GM21737 (cell line): ENCODE measurements at regions not wholly inside any gene's neighbourhood (a gene's known extent, or its start where the extent isn't known, plus 50 kb on each side); places are given as distances from the start of the nearest gene placed in this dataset.
"Not testable (repeated sequence)": the region's sequence is repeated elsewhere in the genome, so short reads cannot be mapped to it uniquely, and the experiment has no call there.

Experiments used
- ATAC-seq: cut with Tn5 transposase; IDR thresholded peaks from one replicate; pipeline ENCODE4 v1.9.1; 2021; ENCODE audit warnings: mild to moderate bottlenecking, moderate library complexity; ENCODE audit not compliant: unreplicated experiment

DNA sequence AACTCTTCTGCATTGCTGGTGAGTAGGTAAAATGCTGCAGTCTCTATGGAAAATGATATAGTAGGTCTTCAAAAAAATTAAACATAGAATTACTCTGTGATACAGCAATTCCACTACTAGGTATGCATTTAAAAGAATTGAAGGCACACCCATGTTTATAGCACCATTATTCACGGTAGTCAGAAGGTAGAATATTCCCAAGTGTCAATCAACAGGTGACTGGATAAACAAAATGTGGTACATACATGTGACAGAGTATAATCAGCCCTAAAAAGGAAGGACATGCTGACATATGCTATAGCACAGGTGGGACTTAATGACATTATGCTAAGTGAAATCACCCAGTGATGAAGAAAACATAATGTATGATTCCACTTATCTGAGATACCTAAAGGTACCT is 123.3 kb downstream of the CCER1 start:
- ATAC-seq: no peak

DNA sequence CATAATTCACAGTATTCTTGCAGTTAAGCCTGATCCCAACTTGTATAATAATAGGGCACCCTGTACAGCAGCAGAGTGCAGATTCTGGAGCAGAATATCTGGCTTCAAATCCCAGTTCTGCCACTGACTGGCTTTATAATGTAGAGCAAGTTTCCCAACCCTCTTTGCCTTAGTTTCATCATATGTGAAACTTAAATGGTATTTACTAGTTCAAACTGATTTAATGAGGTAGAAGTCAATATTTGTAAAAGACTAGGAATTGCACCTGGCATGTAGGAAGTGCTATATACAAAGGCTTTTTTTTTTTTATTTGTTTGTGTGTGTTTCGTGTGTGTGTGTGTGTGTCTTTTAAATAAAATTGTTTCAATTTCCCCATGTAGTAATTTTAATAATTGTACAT is 125.9 kb downstream of the CCER1 start:
- ATAC-seq: no peak

DNA sequence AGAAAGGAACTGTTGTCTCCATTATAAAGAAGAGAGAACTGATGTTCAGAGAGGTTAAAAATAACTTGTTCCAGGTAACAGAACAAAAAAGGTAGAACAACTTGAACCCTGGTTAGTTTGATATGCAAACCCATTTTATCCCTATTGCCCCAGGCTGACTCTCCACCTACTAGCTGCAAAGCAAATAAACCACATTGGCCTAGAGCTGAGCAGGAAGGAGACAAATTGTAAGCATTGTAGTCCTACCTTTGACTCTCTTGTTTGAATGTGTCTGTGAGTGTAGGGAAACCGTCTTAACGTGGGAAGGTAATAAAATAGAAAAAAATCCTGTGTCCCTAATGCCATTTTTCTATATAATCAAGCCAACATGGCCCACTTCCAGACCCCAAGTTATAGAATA is 126.4 kb downstream of the CCER1 start:
- no peak for ATAC-seq

DNA sequence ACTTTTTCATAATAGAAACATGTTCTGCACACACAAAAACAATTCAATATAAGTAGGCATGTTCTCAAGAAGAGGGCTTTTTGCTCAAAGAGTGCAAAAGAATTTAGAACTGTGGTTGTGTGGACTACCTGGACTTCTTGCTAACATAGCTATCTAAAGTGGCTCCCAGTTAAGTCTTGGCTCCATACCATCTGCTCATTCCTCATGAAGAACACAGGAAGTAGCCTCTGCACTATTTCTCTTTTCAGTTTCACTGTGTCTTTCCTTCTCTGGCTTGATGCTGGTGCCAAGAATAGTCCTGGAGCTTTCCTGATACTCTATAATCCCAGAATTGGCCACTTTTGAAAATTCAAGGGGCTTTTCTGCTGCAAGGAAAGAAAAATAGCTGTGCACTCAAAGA is 127.4 kb downstream of the CCER1 start:
- no peak for ATAC-seq

DNA sequence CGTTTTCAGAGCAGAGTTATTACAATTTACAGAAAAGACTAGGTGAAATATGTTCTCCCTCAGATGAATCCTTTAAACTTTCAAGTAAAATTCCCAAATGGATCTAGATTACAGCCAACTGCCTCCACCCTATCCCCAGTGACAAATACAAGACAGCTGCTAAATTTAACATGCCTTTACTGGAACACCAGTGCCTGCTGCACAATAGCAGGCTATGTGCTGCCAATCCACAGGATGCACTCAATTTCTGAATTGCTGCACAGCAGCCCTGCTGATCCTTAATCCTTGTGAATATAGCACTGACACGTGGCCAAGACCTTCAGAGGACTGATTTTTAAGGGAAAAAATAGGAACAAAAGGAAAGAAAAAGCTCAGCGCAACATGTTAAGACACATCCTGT is 128.9 kb downstream of the CCER1 start:
- ATAC-seq: no peak

DNA sequence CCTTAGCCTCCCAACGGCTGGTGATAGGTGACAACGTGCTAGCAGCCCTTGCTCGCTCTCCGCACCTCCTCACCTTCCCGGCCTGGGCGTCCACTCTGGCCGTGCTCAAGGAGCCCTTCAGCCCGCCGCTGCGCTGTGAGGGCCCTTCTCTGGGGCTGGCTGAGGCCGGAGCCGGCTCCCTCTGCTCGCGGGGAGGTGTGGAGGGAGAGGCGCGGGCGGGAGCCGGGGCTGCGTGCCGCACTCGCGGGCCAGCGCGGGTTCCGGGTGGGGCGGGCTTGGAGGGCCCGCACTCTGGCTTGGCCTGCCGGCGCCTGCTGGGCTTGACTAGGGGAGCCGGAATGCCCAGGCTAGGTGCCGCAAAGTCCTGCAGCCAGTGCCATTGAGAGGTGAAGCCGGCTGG is 131.1 kb downstream of the CCER1 start:
- no peak for ATAC-seq

DNA sequence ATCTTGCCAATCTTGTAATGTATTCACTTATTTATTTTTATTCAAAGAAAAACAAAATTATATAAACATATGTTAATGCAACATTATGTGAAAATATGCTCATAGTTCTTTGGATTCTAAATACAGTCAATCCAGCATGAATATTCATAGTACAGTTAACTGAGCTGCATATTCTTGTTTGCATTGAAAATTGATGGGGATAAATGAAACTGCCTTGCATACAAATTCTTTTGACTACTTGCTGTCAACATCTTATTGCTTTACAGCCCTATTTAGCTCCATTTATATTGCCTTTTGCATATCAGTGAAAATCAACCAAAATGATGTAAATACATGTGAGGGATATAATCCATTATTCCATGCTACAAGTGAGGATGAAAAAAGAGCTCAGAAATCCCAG is 135.3 kb downstream of the CCER1 start:
- ATAC-seq: no peak

DNA sequence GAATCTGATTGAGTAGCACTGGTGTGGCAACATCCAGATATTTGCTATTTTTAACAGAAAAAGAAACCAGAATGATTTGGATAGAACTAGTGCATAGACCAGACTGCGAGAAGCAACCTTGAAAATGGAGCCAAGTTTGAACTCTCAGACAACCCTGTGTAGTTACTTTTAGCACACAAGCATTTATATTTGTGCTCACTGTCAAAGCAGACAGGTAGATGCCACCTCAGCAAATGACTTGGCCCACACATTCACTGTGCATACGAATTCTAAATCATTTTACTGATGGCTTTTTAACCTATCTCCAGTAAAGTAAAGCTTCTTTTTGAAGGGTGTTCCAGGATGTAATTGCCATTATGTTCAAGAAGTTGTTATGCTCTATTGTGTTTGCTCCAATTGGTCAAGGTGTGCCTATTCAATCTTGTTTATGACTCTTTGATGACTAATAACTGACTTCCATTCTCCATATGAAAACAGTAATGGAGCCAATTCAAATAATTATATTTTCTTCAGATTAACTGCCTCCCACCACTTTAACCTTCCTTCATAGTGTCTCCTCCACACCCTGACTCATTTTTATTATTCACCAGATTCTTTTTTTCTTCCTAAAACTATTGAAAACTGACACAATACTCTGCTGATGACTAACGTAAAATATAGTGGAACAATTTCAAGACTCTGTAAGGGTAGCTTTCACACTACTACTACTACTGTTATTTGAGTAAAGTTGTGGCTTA is 138.5 kb downstream of the CCER1 start:
- ATAC-seq: no peak

DNA sequence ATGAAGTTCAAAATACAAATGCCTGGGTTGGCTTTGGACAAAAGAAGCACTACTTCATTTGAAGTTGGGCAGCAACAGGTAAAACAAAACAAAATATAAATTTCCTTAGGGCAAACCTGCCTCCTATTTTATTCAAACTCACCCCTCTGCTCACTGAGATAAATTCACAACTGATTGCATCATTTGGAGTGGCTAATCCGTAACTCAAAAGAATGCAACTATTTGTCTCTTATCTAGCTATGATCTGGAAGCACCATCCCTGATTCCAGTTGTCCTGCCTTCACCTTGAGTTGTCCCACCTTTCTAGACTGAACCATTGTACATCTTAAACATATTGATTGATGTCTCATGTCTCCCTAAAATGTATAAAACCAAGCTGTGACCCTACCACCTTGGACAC is 145.0 kb downstream of the CCER1 start:
- ATAC-seq: no peak

DNA sequence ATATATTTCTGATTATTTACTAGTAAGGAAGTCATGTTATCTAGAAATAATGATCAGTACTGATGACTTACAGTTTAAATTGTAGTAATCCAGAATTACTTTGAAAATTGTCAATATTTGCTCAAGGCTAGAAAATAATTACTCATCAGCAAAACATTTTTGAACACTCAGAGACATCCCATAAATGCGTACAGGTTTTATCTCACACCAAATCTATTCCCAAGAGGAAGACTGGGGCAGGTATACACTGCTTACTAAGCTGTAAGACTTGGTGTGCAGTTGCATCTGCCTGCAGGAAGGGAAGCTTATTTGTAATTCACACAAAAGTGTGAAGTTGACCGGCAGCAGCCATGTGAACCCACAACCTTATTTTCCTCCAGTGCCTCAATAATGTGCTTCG is 146.4 kb downstream of the CCER1 start:
- no peak for ATAC-seq

DNA sequence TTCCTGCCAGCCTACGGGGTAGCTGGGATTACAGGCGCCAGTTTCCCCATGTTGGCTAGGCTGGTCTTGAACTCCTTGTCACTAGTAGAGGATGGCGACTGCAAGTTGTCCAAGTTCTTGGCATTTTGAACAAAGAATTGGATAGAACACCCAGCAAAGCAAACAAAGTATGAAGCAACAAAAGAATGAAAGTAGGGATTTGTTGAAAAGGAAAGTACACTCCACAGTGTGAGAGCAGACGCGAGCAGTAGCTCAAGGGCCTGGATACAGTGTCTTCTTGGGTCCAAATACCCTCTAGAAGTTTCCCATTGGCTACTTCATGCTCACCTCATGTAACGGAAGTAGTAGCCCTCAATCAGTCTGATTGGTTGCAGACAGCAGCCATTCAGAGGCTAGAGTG is 152.2 kb downstream of the CCER1 start:
- ATAC-seq: no peak

DNA sequence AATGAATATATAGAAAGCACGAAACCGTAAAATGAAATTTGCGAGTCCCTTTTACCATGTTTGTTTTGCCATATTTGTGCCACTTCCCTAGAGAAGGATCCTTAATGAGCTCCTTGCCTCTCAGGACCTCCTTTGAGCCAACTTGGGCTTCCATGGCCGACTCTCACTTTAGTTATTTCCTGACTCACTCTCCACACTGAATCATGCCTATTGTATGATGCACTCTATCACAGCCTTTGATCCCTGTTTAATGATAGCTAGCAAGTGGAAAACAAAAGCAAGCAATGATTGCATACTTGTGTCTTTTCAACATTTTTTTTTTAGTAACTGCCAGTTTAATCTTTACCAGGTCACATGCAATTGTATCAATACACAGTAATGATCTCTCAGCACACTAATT is 153.2 kb downstream of the CCER1 start:
- no peak for ATAC-seq

DNA sequence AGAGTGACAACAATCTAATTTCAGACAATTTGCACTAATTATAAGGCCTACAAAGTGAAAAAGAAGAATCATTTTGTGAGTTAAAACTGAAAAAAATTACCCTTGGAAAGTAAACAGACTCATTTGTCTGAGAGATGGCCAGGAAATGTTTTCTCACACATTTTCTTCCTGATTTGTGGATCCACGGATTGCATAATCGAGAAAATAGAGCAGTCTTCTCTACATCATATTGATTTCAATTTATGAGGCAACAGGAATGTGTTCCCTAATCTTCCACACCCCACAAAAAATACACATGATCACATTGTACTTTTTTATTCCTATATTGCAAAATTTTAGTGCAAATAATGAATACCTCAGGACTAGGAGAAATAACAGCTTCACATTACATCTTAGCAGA is 160.8 kb downstream of the CCER1 start:
- ATAC-seq: no peak

DNA sequence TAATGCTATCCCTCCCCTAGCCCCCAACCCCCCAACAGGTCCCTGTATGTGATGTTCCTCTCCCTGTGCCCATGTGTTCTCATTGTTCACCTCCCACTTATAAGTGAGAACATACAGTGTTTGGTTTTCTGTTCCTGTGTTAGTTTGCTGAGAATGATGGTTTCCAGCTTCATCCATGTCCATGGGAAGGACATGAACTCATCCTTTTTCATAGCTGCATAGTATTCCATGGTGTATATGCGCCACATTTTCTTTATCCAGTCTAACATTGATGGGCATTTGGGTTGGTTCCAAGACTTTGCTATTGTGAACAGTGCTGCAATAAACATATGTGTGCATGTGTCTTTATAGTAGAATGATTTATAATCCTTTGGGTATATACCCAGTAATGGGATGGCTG is 162.3 kb downstream of the CCER1 start:
- not testable (repeated sequence) for ATAC-seq

DNA sequence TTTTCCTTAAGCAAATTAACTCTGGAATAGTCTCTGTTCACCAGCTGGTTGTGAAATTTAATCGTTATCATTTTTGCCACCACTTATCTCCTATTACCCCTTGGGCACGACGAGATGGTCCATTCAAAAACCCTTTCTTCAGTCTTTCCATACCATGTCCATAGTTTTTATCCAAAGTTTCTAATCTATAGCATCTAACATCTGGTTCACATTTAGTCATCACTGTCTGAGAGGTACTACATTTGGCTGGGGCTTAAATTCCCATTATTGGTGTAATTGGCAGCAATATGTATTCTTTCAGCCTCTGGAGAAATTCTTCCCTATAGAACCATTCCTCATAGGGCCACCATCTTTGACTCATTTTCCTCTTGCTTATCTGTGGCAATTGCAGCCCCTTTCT is 163.5 kb downstream of the CCER1 start:
- ATAC-seq: no peak

DNA sequence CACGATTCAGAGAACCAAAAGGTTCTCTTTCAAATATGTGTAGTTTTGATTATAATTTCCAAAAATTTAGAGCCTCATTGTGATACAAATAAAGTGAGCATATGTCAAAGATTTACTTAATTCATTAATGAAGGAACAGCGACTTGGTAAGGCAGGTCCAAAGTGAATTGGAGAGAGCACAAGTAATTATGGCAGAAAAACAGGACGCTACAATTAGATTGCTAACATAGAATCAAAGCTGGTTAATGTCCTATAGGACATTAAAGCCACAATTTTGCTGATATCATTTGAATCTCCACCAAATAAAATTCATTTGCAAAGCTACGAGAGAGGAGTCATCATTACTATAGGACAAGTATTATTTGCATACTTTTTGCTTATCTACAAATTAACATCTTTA is 164.2 kb downstream of the CCER1 start:
- no peak for ATAC-seq

DNA sequence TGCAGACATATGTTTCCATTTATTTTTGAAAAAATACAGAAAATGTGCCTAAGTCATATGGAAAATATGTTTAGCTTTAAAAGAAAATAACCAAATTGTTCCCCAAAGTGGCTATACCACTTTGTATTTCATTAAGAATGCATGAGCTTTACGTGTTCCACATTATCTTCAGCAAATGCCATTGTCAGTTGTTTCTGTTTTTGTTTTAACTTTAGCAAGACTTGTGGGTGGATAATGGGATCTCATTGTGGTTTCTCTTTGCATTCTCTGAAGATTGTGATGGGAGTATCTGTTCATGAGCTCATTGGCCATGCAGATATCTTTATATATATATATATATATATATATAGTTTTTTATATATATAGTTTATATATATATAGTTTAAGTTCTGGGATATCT is 181.5 kb downstream of the CCER1 start:
- no peak for ATAC-seq

DNA sequence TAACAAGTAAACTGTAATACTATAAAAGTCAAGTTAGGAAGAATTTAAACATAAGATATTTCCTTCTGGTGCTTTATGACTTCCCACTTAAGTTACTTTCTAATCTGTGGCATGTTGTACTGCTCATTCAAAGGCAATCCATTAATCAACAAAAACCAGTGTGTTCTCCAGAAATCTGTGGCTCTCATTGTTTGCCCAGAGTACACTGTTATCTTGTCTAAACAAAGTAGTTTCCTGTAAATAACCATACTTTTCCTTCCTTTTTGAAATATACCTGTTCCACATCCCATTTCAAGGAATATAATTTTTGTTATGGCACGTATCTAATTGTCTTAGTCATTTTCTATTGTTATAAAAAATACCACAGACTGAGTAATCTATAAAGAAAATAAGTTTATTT is 184.1 kb downstream of the CCER1 start:
- ATAC-seq: no peak

DNA sequence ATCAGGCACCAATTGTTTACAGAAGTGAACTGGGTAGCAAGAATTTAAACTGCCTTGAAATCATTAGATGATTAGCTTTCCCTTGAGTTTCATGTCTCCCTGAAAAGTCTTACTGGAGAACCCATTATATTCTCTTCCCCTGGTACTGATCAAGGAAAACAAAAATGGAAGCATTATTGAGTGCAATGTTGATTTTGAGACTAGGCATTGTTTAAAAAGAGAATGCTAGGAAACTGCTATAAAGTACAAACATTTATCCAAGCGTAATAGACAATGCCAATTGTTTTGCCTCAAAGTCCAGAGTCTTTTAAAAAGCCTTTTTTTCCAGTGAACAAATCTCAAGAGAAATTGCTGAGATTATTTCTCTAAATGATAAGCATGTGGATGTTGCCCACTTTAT is 197.0 kb downstream of the CCER1 start:
- no peak for ATAC-seq

DNA sequence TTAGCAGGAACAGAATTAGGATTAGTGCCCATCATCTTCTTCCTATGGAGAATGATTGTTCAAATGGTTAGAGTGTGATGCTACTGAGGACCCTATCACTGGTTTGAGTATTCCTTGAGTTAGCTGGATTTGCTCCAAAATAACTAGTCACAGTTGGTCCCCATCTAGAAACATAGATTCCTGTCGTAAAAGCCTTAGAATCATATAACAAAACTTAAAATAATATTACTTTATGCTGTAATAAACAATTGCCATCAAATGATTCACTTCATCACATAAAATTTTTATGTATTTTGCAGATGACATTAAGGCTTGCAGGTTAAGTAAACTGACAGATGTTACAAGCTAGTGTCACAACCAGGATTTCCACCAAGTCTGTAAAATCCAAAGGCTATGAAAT is 209.8 kb downstream of the CCER1 start:
- ATAC-seq: no peak

DNA sequence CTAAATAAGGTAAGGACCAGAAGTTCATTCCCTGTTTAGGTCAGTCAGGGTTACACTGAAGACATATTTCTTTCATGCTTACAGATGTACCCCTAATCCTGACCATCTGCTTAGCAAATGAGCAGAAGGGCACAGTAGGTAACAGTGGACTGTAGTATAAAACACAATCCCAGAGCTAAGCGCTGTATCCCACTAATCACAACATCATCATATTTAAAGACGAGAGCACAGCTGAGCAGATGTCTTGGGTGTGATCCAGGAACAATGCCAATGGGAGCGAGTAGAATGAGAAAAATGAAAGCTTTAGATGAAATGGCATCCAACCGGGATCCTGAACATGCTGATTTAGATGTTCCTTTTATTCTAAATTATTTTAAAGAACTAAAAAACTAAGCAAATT is 213.4 kb downstream of the CCER1 start:
- no peak for ATAC-seq

DNA sequence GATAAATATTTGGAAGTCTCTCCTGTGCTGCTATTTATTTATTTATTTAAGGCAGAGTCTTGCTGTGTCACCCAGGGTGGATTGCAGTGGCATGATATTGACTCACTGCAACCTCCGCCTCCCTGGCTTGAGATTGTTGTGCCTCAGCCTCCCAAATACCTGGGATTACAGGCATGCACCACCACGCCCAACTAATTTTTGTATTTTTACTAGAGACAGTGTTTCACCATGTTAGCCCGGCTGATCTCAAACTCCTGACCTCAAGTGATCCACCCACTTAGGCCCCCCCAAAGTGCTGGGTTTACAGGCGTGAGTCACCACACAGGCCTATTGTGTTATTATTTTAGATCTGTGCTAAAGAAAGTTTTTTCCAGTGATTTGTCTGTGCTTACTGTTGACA is 225.2 kb downstream of the CCER1 start:
- ATAC-seq: no peak

DNA sequence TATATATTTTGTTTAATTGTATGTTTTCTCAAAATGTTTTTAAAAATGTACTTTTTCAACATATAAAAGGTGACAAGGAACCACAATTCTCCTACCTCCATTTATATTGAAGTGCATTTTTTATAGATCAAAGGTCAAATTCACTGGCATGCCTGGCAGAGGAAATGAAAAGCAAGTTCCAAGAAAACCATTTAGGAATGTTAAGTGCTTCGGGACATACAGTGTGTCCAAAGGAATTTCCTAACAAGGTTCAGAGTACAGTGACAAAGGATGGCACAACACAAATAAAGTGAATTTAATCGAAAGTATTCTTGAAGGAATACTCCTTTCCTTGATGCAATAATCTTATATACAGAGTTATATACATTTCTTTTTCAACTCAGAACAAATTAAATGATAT is 242.3 kb downstream of the CCER1 start:
- ATAC-seq: no peak
